NCI-H82 treated with DMSO at 0.1 percent for 48 hours (cell line): ENCODE measurements at regions not wholly inside any gene's neighbourhood (a gene's known extent, or its start where the extent isn't known, plus 50 kb on each side); places are given as distances from the start of the nearest gene placed in this dataset.
"Not testable (repeated sequence)": the region's sequence is repeated elsewhere in the genome, so short reads cannot be mapped to it uniquely, and the experiment has no call there.

Source experiments
- DNase-seq: peaks from one replicate; lab custom pipeline; 2025; ENCODE audit not compliant: unreplicated experiment; lab: John Stamatoyannopoulos, UW

GRCh38 chr1:177891809-177892208 lies 78.0 kb downstream of the SEC16B start:
- DNase-seq: no peak

- DNase-seq: no peak
These were observed 79.4 kb downstream of the SEC16B start for GRCh38 chr1:177890479-177890878.

- DNase-seq: no peak
These were observed 85.3 kb downstream of the SEC16B start for GRCh38 chr1:177884479-177885021.

- no peak for DNase-seq
These were observed 86.3 kb downstream of the SEC16B start for GRCh38 chr1:177883581-177883980.

DNA sequence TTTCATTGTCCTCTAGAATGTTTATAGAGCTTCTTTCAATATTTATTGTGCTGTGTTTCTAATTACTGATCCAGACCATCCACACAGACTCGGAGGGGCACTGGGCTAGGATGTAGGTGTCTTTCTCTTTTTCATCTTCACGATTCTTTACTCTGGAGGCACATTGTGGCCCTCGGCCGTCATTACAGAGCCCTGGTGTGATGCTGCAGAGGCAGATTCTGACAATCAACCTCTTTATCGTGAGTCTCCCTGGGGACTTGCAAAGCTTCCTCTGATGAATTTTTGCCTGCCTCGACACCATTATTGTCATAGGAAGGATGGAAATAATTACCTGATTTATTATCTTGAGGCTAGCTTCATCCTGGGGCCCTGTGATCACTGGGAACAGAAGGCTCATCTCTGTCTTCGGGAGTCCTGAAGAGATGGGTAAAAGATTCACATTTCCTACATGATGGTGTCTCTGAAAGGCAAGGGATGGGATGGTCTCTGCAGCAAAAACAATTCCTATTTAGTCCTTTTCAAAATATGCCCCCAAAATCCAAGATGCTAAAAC lies 89.4 kb downstream of the SEC16B start:
- no peak for DNase-seq

GRCh38 chr1:177877086-177877485 lies 92.8 kb downstream of the SEC16B start:
- DNase-seq: no peak

DNA sequence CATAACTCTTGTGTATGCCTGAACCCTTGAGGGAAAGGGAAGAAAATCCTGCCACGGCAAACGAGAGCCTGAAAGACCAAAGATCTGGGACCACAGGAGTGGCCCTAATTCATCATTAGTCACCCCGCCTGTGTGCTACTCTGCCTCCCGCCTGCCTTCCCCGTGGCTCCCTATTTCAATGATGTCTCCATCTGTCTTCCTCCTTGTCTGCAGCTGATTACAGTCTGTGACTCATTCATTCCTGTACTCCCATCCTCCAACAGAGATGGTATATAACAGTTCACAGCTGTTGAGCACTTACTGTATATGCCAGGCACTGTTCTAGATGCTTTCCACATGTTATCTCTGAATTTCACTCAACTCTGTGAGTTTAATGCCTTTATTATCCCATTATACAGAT lies 96.6 kb downstream of the SEC16B start:
- no peak for DNase-seq

DNA sequence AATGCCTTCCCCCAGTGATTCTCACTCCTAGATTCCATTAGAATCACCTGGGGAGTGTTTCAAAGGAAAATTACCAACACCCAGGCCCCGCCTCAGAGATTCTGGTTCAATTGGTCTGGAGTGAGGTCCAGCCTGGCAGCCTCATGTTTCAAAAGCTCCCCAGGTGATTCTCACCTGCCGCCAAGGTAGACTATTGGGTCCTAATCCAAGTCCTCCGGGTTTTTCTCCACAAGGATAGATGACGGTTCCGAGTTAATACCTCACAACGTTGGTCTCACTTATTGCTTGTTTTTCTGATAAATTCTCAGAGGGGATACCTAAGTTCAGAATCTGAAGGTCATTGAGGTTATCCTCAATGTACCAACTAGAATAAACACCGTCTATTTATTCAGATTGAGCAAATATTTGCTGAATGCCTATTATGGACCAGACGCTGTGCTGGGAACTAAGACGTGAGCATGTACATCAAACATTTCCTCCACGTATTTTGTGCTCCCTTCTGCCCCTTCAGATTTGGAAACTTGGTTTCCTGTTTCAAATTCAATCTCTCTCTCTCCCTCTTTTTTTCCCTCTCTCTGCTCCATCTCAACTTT lies 97.5 kb downstream of the SEC16B start:
- no peak for DNase-seq

DNA sequence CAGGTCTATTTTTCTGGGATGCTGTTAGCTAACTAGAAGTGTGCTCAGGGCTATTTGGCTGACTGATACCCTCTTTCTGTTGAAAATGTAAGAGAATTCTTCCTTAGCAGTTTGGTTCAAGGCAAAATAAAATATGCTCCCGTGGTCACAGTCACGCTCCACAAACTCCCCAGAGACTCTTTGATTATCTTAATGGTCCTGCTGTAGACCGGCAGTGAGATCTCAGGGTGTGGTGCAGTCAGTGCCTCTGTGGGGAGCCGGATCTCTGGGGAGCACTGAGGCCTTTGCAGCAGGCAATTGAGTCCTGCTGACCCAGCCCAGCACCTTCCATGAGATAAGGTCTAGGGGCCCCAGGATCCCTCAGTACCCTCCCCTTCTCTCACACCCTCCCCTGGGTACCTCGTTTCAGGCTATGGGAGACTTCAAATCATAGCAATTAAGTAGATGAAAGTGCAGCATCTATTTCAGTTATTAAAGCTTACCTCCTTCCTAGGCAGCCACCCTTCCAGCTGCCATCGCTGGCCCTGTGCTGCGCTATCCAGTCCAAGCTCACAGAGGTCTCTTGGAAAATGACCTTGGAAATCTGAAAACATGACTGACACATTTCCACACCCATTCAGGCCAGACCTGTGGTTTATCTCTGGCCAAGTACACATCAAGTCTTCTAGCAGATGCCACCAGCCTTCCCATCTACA lies 98.1 kb downstream of the SEC16B start:
- DNase-seq: no peak

DNA sequence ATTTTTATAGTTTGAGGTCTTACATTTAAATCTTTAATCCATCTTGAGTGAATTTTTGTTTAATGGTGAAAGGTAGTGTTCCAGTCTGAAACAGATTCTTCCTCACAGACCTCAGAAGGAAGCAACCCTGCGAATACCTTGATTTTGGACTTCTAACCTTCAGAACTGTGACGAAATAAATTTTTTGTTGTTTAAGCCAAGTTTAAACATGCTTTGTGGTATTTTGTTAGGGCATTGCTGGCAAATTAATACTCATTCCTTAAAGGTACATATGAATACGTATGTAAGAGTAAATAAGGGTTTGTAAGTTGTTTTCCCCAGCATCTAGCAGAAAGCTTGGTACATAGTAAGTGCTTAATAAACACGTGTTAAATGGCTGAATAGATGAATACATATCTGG lies 100.3 kb downstream of the SEC16B start:
- no peak for DNase-seq

- not testable (repeated sequence) for DNase-seq
These were observed 100.8 kb downstream of the SEC16B start for GRCh38 chr1:177869011-177869410.

- no peak for DNase-seq
These were observed 104.1 kb downstream of the SEC16B start for GRCh38 chr1:177865807-177866206.

DNA sequence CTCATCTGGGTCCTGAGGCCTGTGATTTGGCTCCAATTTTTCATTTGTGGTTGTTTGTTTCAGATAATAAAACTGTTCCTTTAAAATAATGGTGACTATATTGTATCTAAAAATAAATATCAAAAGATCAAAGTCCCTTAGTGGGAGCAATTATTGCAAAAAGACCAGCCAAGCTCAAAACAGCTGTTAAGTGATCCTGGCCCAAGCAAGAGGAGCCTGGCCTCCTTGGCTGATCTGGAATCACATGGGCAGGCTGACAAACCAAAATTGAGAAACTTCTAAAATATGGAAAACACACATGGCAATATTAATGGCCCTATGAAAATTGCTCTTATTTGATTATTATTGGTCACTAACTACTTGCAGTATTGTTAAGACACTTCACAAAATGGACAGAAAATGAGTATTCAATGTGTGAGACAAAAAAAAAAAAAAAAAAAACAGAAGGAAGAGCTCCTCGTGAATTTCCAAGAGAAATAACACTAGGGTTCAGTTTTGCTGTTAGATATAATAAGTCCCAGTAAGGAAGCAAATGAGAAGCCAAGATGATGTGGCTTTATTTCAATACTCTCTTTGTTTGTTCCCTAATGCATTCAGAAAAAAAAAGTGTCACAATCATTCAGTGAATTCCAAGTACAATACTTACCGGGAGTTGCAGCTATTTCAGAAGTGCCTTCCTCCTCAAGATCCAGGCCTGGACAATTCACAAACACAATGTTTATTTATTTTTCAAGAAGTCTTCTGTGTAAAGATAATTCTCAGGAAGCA lies 105.1 kb downstream of the SEC16B start:
- DNase-seq: no peak

GRCh38 chr1:177863796-177864195 lies 106.1 kb downstream of the SEC16B start:
- DNase-seq: no peak

DNA sequence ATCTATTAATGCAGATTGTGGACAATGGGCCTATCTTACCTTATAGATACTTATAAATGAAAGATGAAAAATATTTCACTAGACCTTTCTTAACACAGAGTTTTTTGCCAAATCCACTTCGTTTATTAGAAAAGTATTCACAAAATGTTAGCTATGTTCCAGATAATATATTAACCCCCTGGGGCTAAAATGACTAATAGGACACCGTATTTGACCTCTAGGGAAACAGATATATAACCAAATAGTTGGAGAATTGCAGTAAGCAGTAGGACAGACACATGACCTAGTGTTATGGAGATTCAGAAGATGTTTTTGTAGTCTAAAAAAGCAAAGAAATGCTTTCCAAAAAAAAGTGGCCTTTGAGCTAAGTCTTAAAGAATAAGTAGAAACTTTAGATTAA lies 106.9 kb downstream of the SEC16B start:
- no peak for DNase-seq

DNA sequence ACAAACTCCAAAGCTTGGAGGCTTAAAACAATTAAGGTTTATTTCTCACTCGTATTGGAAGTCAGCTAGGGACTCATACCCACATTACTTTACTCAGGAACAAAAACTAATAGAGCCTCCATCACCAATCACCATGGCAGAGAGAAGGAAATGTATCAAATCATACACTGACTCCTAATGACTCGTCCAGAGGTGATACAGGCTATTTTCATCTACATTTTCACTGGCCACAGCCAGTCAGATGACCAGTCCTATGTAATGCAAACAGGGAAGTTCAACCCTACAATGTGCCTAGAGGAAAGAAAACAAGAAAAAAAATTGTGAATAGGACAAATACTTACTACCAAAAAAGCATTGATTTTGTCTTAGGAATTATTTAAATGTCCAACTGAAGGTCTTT lies 110.3 kb downstream of the SEC16B start:
- no peak for DNase-seq

GRCh38 chr1:177858332-177858821 lies 111.5 kb downstream of the SEC16B start:
- DNase-seq: no peak

DNA sequence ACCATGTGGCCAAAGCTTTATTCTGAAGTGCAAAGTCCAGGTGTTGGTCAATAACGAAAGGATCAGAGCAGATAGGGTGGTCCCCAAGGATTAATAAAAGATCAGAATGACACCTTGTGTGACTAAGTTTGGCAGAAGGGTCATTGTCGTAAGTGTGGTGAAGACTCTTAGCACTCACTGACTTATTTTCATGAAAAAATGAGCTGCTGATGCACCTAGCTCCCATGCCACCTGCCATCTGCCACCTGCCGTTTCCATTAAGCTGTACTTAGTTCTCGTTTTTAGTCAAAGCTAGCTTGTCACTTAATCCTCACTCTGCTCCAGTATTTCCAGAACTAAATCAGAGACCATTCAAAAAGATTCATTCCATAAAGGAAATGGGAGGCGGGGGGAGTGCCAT lies 112.6 kb downstream of the SEC16B start:
- DNase-seq: peak; percentile 86

- no peak for DNase-seq
These were observed 114.9 kb downstream of the SEC16B start for GRCh38 chr1:177854951-177855350.

GRCh38 chr1:177849579-177850290 lies 120.1 kb downstream of the SEC16B start:
- no peak for DNase-seq

- no peak for DNase-seq
These were observed 120.7 kb downstream of the SEC16B start for GRCh38 chr1:177849130-177849529.
